Ishikawa (cell line): ENCODE measurements at regions not wholly inside any gene's neighbourhood (a gene's known extent, or its start where the extent isn't known, plus 50 kb on each side); places are given as distances from the start of the nearest gene placed in this dataset.

ENCODE experiments used
- CEBPB ChIP-seq: IDR thresholded peaks from 2 replicates; pipeline ENCODE4 v1.6.1; 2012
- EGR1 ChIP-seq: IDR thresholded peaks from 2 replicates; pipeline ENCODE4 v1.6.1; 2012
- EP300 ChIP-seq: IDR thresholded peaks from 2 replicates; pipeline ENCODE4 v1.6.1; 2012; ENCODE audit warnings: borderline replicate concordance
- MAX ChIP-seq: IDR thresholded peaks from 2 replicates; pipeline ENCODE4 v1.6.1; 2012
- NFIC ChIP-seq: IDR thresholded peaks from 2 replicates; pipeline ENCODE4 v1.6.1; 2012
- RAD21 ChIP-seq: IDR thresholded peaks from 2 replicates; pipeline ENCODE4 v1.6.1; 2012; ENCODE audit warnings: low read depth
- TEAD4 ChIP-seq: IDR thresholded peaks from 2 replicates; pipeline ENCODE4 v1.6.1; 2012
- ZBTB7A ChIP-seq: IDR thresholded peaks from 2 replicates; pipeline ENCODE4 v1.6.1; 2012; ENCODE audit warnings: low read depth
- TF ChIP-seq, protein P1 (sequence below): IDR thresholded peaks from 2 replicates; pipeline ENCODE4 v1.6.1; 2012; ENCODE audit warnings: low read depth, mild to moderate bottlenecking
- TF ChIP-seq, protein P2 (sequence below): IDR thresholded peaks from 2 replicates; pipeline ENCODE4 v1.6.1; 2012

- TF ChIP-seq EGR1 = no peak
- TF ChIP-seq ZBTB7A = no peak
- no peak for TF ChIP-seq NFIC
- TF ChIP-seq EP300 = no peak
- TF ChIP-seq TEAD4 = no peak
- TF ChIP-seq, protein P1, sequence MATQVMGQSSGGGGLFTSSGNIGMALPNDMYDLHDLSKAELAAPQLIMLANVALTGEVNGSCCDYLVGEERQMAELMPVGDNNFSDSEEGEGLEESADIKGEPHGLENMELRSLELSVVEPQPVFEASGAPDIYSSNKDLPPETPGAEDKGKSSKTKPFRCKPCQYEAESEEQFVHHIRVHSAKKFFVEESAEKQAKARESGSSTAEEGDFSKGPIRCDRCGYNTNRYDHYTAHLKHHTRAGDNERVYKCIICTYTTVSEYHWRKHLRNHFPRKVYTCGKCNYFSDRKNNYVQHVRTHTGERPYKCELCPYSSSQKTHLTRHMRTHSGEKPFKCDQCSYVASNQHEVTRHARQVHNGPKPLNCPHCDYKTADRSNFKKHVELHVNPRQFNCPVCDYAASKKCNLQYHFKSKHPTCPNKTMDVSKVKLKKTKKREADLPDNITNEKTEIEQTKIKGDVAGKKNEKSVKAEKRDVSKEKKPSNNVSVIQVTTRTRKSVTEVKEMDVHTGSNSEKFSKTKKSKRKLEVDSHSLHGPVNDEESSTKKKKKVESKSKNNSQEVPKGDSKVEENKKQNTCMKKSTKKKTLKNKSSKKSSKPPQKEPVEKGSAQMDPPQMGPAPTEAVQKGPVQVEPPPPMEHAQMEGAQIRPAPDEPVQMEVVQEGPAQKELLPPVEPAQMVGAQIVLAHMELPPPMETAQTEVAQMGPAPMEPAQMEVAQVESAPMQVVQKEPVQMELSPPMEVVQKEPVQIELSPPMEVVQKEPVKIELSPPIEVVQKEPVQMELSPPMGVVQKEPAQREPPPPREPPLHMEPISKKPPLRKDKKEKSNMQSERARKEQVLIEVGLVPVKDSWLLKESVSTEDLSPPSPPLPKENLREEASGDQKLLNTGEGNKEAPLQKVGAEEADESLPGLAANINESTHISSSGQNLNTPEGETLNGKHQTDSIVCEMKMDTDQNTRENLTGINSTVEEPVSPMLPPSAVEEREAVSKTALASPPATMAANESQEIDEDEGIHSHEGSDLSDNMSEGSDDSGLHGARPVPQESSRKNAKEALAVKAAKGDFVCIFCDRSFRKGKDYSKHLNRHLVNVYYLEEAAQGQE = no peak
- TF ChIP-seq MAX = no peak
- no peak for TF ChIP-seq CEBPB
- TF ChIP-seq, protein P2, sequence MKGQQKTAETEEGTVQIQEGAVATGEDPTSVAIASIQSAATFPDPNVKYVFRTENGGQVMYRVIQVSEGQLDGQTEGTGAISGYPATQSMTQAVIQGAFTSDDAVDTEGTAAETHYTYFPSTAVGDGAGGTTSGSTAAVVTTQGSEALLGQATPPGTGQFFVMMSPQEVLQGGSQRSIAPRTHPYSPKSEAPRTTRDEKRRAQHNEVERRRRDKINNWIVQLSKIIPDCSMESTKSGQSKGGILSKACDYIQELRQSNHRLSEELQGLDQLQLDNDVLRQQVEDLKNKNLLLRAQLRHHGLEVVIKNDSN = no peak
- no peak for TF ChIP-seq RAD21
Measured at GRCh38 chr4:130545171-130545570, 1449.2 kb downstream of the C4orf33 start.
